Body of pancreas (tissue), 4 donors: ENCODE measurements at regions not wholly inside any gene's neighbourhood (a gene's known extent, or its start where the extent isn't known, plus 50 kb on each side); places are given as distances from the start of the nearest gene placed in this dataset.

Experiments
- ATAC-seq: fragments of 150-250 bp; one replicate; pipeline ENCODE4 v1.9.1; 2016
- DNase-seq, 4 donors: peaks; one replicate each; pipeline ENCODE4 v3.0.0-alpha.2; 2019
- H3K27ac ChIP-seq, 4 donors: fragments of 200-600 bp; sonication (generic); 1 replicate in 3 of 4; 2 replicates in 1 of 4; pipeline versions ENCODE4 v1.5.1 to v1.6.1; 2016 to 2019; ENCODE audit warnings: mild to moderate bottlenecking in 1 of 4, mixed read lengths in 1 of 4, moderate library complexity in 1 of 4
- H3K27me3 ChIP-seq, 2 donors: fragments of 200-600 bp; sonication (generic); one replicate each; pipeline ENCODE4 v1.6.0; 2016; ENCODE audit warnings: mild to moderate bottlenecking in 1 of 2
- H3K36me3 ChIP-seq, 2 donors: fragments of 200-600 bp; sonication (generic); replicated peaks in 1 of 2; 2 replicates each; pipeline ENCODE4 v1.5.1; 2016; ENCODE audit warnings: low read depth in 2 of 2; ENCODE audit not compliant: insufficient read depth in 1 of 2
- H3K4me1 ChIP-seq: fragments of 200-600 bp; sonication (generic); one replicate; pipeline ENCODE4 v1.6.0; 2016
- H3K4me3 ChIP-seq, 2 donors: fragments of 200-600 bp; sonication (generic); 1 replicate in 1 of 2; 2 replicates in 1 of 2; pipeline ENCODE4 v1.5.1; 2016 to 2019
- H3K9me3 ChIP-seq, 3 donors: fragments of 200-600 bp; sonication (generic); 1 replicate in 2 of 3; 2 replicates in 1 of 3; pipeline ENCODE4 v1.5.1; 2016
- CTCF ChIP-seq, 7 experiments: fragments of 450-650 bp in 4 of 7; fragments of 200-600 bp in 3 of 7; sonication (generic) in 3 of 7; IDR thresholded peaks; one replicate each; pipeline ENCODE4 v1.5.1; 2016 to 2019; ENCODE audit warnings: antibody characterized with exemption in 7 of 7
- POLR2A ChIP-seq, 3 donors: fragments of 450-650 bp; IDR thresholded peaks; one replicate each; pipeline ENCODE4 v1.6.1; 2016; ENCODE audit warnings: antibody characterized with exemption in 3 of 3, mild to moderate bottlenecking in 2 of 3
- WGBS, 2 donors: methylation state at CpG; one replicate each; pipeline ENCODE4 v1.1.5; 2017; 5-methylcytosine and 5-hydroxymethylcytosine counted together
- intact Hi-C: fragments of 100-400 bp; cut with DNase I; formaldehyde crosslinking; loops from one replicate; pipeline ENCODE4 v1.15.1; 2023

- DNase-seq = no peak
- Histone ChIP-seq H3K27me3 (no peaks in the 10 kb centered on the region), H3K27ac (no peak overlapping the region), H3K4me1 (no peaks in the 10 kb centered on the region), H3K36me3 (no peaks in the 10 kb centered on the region), H3K4me3 (no peak overlapping the region), H3K9me3 (no peaks in the 10 kb centered on the region)
- TF ChIP-seq CTCF (IDR thresholded peaks at IDR 0.05) (no peak), POLR2A (IDR thresholded peaks at IDR 0.05) (no peak)
- intact Hi-C loops = no loop called here
- ATAC-seq = no peak
- WGBS, 2 donors = 68 to 69% methylated on average over 5 of the region's 5 CpGs
Measured at GRCh38 chr20:55755411-55755810, 249.9 kb downstream of the CBLN4 start.

GRCh38 chr20:55746723-55747122 is 258.6 kb downstream of the CBLN4 start:
- intact Hi-C loops = no loop called here
- DNase-seq (no peak), ATAC-seq (no peak)
- H3K27ac ChIP-seq = no peak overlapping the region
- no peaks in the 10 kb centered on the region for H3K4me1 ChIP-seq
- no peak overlapping the region for H3K4me3 ChIP-seq
- H3K9me3 ChIP-seq = no peaks in the 10 kb centered on the region
- no peaks in the 10 kb centered on the region for H3K36me3 ChIP-seq
- no peak for TF ChIP-seq POLR2A (IDR thresholded peaks at IDR 0.05)
- no peak for TF ChIP-seq CTCF (IDR thresholded peaks at IDR 0.05)
- H3K27me3 ChIP-seq = no peaks in the 10 kb centered on the region
- WGBS, 2 donors = 54% methylated on average over 1 of the region's 1 CpG

GRCh38 chr20:55745840-55746239 is 259.5 kb downstream of the CBLN4 start:
- Histone ChIP-seq H3K27me3 (no peaks in the 10 kb centered on the region), H3K4me1 (no peaks in the 10 kb centered on the region), H3K4me3 (no peak overlapping the region), H3K9me3 (no peaks in the 10 kb centered on the region), H3K36me3 (no peaks in the 10 kb centered on the region), H3K27ac (no peak overlapping the region)
- WGBS, 2 donors = 44 to 48% methylated on average over 1 of the region's 1 CpG
- no peak for ATAC-seq
- no peak for DNase-seq
- TF ChIP-seq POLR2A (IDR thresholded peaks at IDR 0.05) = no peak
- TF ChIP-seq CTCF (IDR thresholded peaks at IDR 0.05) = no peak
- intact Hi-C loops = no loop called here

- 73 to 74% methylated on average over 7 to 10 of the region's 10 CpGs for WGBS, 2 donors
- intact Hi-C loops = no loop called here
- no peak overlapping the region for H3K4me3 ChIP-seq
- no peaks in the 10 kb centered on the region for H3K36me3 ChIP-seq
- DNase-seq = no peak
- H3K27ac ChIP-seq = no peak overlapping the region
- no peaks in the 10 kb centered on the region for H3K27me3 ChIP-seq
- H3K4me1 ChIP-seq = no peaks in the 10 kb centered on the region
- no peak for TF ChIP-seq POLR2A (IDR thresholded peaks at IDR 0.05)
- TF ChIP-seq CTCF (IDR thresholded peaks at IDR 0.05) = no peak
- no peaks in the 10 kb centered on the region for H3K9me3 ChIP-seq
- no peak for ATAC-seq
Measured at GRCh38 chr20:55744896-55745295, 260.4 kb downstream of the CBLN4 start.

- DNase-seq (no peak), ATAC-seq (no peak)
- Histone ChIP-seq H3K4me3 (no peak overlapping the region), H3K36me3 (no peaks in the 10 kb centered on the region), H3K4me1 (no peaks in the 10 kb centered on the region), H3K27ac (no peak overlapping the region), H3K9me3 (no peaks in the 10 kb centered on the region), H3K27me3 (no peaks in the 10 kb centered on the region)
- WGBS, 2 donors = 62 to 64% methylated on average over 3 of the region's 3 CpGs
- intact Hi-C loops = no loop called here
- TF ChIP-seq POLR2A (IDR thresholded peaks at IDR 0.05) = no peak
- no peak for TF ChIP-seq CTCF (IDR thresholded peaks at IDR 0.05)
Measured at GRCh38 chr20:55741801-55742200, 263.5 kb downstream of the CBLN4 start.
